GM12872 (cell line): ENCODE measurements at regions not wholly inside any gene's neighbourhood (a gene's known extent, or its start where the extent isn't known, plus 50 kb on each side); places are given as distances from the start of the nearest gene placed in this dataset.

Experiments used
- TF ChIP-seq, protein P1 (sequence below): IDR thresholded peaks from 3 replicates; pipeline ENCODE4 v1.5.1; 2011; ENCODE audit warnings: low read depth, mild to moderate bottlenecking, low read length, moderate library complexity; ENCODE audit not compliant: insufficient read depth

DNA sequence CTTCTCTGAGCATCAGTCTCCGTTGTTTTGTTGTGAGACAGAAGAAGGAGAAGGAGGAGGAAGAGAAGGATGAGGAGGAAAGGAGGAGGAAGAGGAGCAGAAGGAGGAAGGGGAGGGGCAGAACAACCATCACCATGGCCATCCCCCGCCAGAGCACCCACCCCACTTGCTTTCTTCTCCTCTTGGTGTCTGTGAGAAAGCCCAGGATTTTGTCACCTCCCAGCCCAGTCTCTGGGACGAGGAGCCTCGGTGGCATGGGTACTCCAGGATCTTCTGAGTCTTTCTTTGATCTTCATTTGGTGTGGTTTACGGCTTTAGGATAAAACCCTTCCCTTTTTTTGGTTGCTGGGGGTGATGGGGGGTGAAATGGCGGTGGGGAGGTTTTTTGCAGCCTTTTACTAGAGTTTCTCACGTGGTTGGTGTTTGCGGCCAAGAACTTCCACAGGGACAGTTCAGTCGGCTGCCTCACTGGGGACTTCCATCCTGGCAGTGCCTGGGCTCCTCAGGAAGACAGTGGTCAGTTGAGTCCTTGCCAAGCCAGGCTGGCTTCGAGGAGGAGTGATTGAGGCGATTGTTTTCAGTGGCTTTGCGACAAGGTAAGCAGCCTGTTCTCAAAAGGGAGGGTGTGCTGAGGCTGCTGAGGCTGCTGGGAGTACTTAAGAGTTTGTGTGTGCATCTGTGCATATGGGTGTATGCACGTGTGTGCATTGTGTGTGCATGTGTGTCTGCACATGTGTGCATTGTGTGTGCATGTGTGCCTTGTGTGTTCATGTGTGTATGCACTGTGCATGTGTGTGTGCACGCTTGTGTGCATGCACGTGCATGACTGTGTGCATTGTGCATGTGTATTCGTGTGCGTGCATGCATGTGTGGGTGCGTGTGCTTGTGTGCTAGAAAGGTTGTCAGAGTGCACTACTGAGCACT lies 567.5 kb downstream of the TBC1D22A start:
- TF ChIP-seq, protein P1, sequence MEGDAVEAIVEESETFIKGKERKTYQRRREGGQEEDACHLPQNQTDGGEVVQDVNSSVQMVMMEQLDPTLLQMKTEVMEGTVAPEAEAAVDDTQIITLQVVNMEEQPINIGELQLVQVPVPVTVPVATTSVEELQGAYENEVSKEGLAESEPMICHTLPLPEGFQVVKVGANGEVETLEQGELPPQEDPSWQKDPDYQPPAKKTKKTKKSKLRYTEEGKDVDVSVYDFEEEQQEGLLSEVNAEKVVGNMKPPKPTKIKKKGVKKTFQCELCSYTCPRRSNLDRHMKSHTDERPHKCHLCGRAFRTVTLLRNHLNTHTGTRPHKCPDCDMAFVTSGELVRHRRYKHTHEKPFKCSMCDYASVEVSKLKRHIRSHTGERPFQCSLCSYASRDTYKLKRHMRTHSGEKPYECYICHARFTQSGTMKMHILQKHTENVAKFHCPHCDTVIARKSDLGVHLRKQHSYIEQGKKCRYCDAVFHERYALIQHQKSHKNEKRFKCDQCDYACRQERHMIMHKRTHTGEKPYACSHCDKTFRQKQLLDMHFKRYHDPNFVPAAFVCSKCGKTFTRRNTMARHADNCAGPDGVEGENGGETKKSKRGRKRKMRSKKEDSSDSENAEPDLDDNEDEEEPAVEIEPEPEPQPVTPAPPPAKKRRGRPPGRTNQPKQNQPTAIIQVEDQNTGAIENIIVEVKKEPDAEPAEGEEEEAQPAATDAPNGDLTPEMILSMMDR = no peak

DNA sequence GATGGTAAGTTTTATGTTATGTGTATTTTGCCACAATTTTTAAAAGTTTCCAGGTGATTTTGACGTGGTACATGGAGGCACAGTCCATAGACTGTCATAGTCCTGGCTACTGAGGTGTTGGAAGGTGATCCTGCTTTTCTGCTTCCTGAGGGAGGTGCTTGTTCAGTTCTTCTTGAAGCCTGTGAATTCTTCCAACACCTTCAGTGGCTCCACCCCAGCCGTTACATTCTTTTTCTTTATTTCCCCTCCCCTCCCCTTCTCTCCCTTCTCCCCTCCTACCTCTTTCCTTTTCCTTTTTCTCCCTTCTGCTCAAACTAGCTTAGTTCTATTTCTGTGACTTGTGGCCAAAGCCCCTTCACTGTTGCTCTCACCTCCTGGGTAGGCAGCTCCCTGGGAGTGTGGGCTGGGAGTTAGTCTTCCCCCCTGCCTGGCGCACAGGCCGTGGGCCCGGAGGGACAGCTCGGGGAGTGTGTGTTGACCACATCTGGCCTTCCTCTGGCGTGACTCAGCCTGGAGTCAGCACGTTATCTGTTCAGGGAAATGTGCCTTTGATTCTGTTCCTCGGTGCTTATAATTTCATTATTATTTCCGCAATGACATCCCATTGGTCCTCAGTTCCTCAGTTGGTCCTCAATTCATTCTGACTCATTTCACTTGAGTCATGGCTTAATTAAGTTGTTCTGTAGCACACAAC lies 566.2 kb downstream of the TBC1D22A start:
- TF ChIP-seq, protein P1 = no peak

DNA sequence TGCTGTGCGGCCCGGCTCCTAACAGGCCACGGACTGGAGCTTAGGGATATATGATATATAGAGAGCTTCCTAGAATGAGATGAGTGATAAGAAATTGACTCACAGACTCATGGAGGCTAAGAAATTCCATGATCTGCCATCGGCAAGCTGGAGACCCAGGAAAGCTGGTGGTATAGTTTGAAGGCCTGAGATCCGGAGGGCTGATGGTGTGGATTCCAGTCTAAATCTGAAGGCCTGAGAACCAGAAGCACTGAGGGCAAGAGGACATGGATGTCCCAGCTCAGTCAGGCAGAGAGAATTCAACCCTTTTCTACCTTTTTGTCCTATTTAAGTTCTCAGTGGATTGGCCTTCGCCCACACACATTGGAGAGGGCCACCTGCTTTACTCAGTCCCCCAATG lies 564.8 kb downstream of the TBC1D22A start:
- TF ChIP-seq, protein P1 = no peak

DNA sequence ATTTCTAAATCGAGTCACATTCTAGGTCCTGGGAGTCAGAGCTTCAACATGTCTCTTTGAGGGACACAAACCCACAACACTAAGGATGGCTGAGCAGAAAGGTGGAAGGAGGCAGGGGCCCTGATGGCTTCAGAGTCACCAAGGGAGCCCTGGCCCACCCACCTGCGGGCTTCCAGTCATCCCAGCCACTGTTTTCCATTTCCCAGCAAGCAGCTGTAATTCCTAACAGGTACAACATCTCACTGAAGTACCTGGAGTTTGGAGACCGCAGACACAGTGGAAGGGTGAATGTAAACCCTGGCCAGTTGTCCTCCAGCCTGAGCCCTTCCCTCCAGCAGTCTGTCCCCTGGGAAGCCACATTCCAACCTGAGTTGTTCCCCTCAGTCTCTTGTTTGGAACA lies 562.8 kb downstream of the TBC1D22A start:
- TF ChIP-seq, protein P1 = no peak

DNA sequence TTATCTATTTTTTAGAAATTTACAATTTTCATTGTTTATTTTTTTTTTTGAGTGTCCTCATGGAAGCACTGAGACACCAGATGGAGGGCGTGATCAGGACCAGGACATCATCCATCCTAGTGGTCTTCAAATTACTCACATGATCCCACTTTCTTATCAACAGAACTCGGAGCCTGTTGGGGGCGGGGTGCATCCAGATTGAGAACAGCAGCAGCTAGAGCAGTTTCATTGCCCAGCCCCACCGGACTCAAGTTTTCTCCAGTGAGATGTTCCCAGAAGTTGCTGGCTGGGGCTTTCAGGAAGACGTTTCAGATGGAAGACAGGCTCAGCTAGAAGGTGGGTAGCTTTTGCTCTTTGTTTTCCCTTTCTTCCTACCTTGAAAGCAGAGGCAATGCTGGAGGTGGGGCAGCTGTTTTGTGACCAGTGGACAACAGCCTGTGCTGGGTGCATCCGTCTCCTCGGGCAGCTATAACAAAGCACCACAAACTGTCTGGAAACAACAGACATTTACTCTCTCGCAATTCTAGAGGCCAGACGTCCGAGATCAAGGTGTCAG lies 562.1 kb downstream of the TBC1D22A start:
- TF ChIP-seq, protein P1 = no peak

DNA sequence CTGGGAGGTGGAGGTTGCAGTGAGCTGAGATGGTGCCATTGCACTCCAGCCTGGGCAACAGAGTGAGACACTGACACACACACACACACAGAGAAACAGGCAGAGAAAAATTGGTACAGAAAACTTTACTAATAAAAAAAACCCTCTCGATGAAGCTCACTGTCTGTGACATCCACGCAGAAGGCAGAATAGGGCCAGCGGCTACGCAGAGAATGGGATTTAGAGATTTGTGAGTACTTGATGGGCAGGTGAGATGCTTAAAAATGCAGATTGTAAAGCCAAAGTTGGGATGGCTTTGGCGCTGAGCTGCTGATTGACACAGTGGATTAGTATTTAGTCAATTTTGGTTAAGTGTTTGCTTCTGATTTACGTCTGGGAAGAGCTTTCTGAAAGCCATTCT lies 561.1 kb downstream of the TBC1D22A start:
- TF ChIP-seq, protein P1 = no peak

DNA sequence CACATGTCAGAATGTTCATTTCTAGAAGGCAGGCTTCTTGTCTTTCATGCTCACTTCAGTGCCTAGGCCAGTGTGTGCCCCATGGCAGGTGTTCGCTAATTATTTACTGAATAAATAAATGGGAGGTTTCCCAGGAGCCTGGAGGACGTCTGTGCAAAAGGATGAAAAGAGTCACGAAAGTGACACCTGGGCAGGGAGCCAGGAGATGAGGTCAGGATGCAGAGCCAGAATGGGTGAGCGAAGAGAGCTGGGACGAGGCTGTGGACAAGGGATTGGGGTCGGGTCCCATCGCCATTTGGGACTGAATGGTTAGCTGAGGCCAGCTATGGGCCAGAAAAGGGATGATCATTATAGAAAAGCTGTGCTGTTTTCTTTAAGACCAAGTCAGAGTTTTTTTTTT lies 560.4 kb downstream of the TBC1D22A start:
- TF ChIP-seq, protein P1 = no peak
